PC-3 (cell line): ENCODE measurements at regions not wholly inside any gene's neighbourhood (a gene's known extent, or its start where the extent isn't known, plus 50 kb on each side); places are given as distances from the start of the nearest gene placed in this dataset.

ENCODE experiments used
- ATAC-seq: fragments of 200-7000 bp; cut with Tn5 transposase; 2 replicates; pipeline ENCODE4 v1.9.1; 2020; ENCODE audit warnings: mild to moderate bottlenecking, moderate library complexity
- BruUV-seq: library from RNA; stranded (reverse); fragments of 400-500 nt; replicated peaks from 2 replicates; lab custom pipeline; 2021; lab: Mats Ljungman, UMichigan
- CTCF ChIA-PET: fragments of 300-600 bp; sonication (Branson Sonifier 250); formaldehyde crosslinking; loops from one replicate; lab custom pipeline; 2022; ENCODE audit warnings: antibody characterized with exemption; lab: Charles Lee
- POLR2A ChIA-PET: fragments of 300-600 bp; sonication (Branson Sonifier 250); formaldehyde crosslinking; loops from one replicate; lab custom pipeline; 2022; ENCODE audit warnings: antibody characterized with exemption; ENCODE audit not compliant: unreplicated experiment; lab: Charles Lee
- DNase-seq: peaks from one replicate; pipeline ENCODE4 v3.0.0-alpha.2; 2015
- H2AFZ ChIP-seq: fragments of 300-600 bp; sonication (generic); 2 replicates; pipeline ENCODE4 v1.6.0; 2016; ENCODE audit warnings: antibody characterized with exemption, low read length
- H3F3A ChIP-seq: fragments of 300-600 bp; sonication (generic); one replicate; pipeline ENCODE4 v1.6.0; 2017; ENCODE audit warnings: antibody characterized with exemption, low read length, control low read depth, mild to moderate bottlenecking; ENCODE audit not compliant: unreplicated experiment
- H3K27ac ChIP-seq: fragments of 300-600 bp; sonication (generic); 2 replicates; pipeline ENCODE4 v1.5.1; 2016; ENCODE audit warnings: mild to moderate bottlenecking, low read length
- H3K27me3 ChIP-seq: fragments of 300-600 bp; sonication (generic); 2 replicates; pipeline ENCODE4 v1.6.1; 2016; ENCODE audit warnings: low read length, mixed read lengths
- H3K36me3 ChIP-seq: fragments of 300-600 bp; sonication (generic); 2 replicates; pipeline ENCODE4 v1.6.1; 2016; ENCODE audit warnings: low read depth, mixed run types, low read length, mixed read lengths
- H3K4me1 ChIP-seq: fragments of 300-600 bp; sonication (generic); 2 replicates; pipeline ENCODE4 v1.5.1; 2016; ENCODE audit warnings: low read length; ENCODE audit not compliant: insufficient read depth
- H3K4me2 ChIP-seq: fragments of 300-600 bp; sonication (generic); 2 replicates; pipeline ENCODE4 v1.6.0; 2016; ENCODE audit warnings: low read length
- H3K4me3 ChIP-seq: fragments of 300-600 bp; sonication (generic); 2 replicates; pipeline ENCODE4 v1.5.1; 2016; ENCODE audit warnings: mild to moderate bottlenecking, low read length, mixed read lengths
- H3K79me2 ChIP-seq: fragments of 300-600 bp; sonication (generic); 2 replicates; pipeline ENCODE4 v1.6.1; 2017; ENCODE audit warnings: low read length, mixed read lengths
- H3K9ac ChIP-seq: fragments of 300-600 bp; sonication (generic); 2 replicates; pipeline ENCODE4 v1.6.0; 2016; ENCODE audit warnings: mild to moderate bottlenecking, low read length
- H3K9me2 ChIP-seq: fragments of 300-600 bp; sonication (generic); replicated peaks from 2 replicates; pipeline ENCODE4 v1.6.1; 2016; ENCODE audit warnings: mixed run types, low read length, mixed read lengths
- H3K9me3 ChIP-seq: fragments of 300-600 bp; sonication (generic); 2 replicates; pipeline ENCODE4 v1.6.1; 2016; ENCODE audit warnings: low read length, mixed read lengths
- H4K20me1 ChIP-seq: fragments of 300-600 bp; sonication (generic); 2 replicates; pipeline ENCODE4 v1.6.1; 2016; ENCODE audit warnings: low read length, mixed read lengths
- CTCF ChIP-seq: fragments of 300-600 bp; sonication (generic); conservative IDR thresholded peaks from 2 replicates; pipeline ENCODE4 v1.5.1; 2017; ENCODE audit warnings: antibody characterized with exemption, low read depth, mild to moderate bottlenecking, low read length
- EZH2 ChIP-seq: fragments of 300-600 bp; sonication (generic); IDR thresholded peaks from one replicate; pipeline ENCODE4 v1.6.1; 2017; ENCODE audit warnings: antibody characterized with exemption, mild to moderate bottlenecking, low read length; ENCODE audit not compliant: unreplicated experiment
- EZH2phosphoT487 ChIP-seq: fragments of 300-600 bp; sonication (generic); IDR thresholded peaks from 2 replicates; pipeline ENCODE4 v1.6.1; 2018; ENCODE audit warnings: mild to moderate bottlenecking, antibody characterized with exemption, low read length, borderline replicate concordance
- intact Hi-C: fragments of 100-400 bp; cut with micrococcal nuclease; formaldehyde crosslinking; loops from 2 replicates; pipeline ENCODE4 v1.9.0; 2023

GRCh38 chr5:61941637-61942036 lies 364.4 kb upstream of the KIF2A start:
- no peaks in the 10 kb centered on the region for H3K4me1 ChIP-seq
- H3K4me2 ChIP-seq: no peak overlapping the region
- no peaks in the 10 kb centered on the region for H3K36me3 ChIP-seq
- H3K27ac ChIP-seq: no peak overlapping the region
- no peaks in the 10 kb centered on the region for H4K20me1 ChIP-seq
- intact Hi-C loops: loop anchor here (10.0 kb wide), 1 partner anchor 203 kb away; no protein-coding TSS in a partner anchor
- no peaks in the 10 kb centered on the region for H3K9me2 ChIP-seq
- POLR2A ChIA-PET: no interaction called here
- no peak overlapping the region for H2AFZ ChIP-seq
- TF ChIP-seq EZH2phosphoT487 (no peak), EZH2 (no peak), CTCF (no peak)
- CTCF ChIA-PET: no interaction called here
- H3F3A ChIP-seq: no peaks in the 10 kb centered on the region
- BruUV-seq: no TSS peak
- ATAC-seq (no peak), DNase-seq (no peak)
- no peak overlapping the region for H3K4me3 ChIP-seq
- H3K27me3 ChIP-seq: peaks cover 19% of the 10 kb centered on the region
- no peaks in the 10 kb centered on the region for H3K79me2 ChIP-seq
- H3K9me3 ChIP-seq: no peaks in the 10 kb centered on the region
- no peak overlapping the region for H3K9ac ChIP-seq

DNA sequence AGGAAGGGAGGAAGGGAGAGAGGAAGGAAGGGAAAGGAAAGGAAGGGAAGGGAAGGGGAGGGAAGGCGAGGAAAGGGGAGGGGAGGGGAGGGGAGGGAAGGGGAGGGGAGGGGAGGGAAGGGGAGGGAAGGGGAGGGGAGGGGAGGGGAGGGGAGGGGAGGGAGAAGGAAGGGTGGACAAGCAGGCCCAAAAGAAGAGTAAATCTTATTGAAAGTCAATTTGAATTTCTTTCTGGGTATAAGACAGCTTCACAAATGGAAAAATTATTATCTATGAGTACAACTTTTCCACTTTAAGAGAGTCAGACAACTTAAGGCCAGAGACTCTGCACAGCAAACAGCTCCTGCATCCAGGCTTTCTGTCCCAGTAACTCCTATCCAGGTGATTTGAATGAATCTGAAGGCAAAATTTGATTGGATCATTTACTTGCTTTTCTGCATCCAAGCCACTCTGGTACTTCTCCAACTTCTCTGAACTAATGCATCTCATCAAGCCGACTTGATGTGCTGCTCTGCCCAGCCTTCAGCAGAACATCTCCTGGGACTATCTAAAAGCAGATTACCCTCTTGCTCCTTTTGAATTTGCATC lies 363.4 kb upstream of the KIF2A start:
- CTCF ChIA-PET: no interaction called here

More for the DNA sequence above, 363.4 kb upstream of the KIF2A start:
- Histone ChIP-seq H3K36me3 (no peaks in the 10 kb centered on the region), H3K4me2 (no peak overlapping the region), H3K27ac (no peak overlapping the region), H3K27me3 (peaks cover 20% of the 10 kb centered on the region), H3K4me1 (no peaks in the 10 kb centered on the region), H3K9ac (no peak overlapping the region), H2AFZ (no peak overlapping the region), H3K9me3 (no peaks in the 10 kb centered on the region), H3K9me2 (no peaks in the 10 kb centered on the region), H3K4me3 (no peak overlapping the region), H4K20me1 (no peaks in the 10 kb centered on the region), H3F3A (no peaks in the 10 kb centered on the region), H3K79me2 (no peaks in the 10 kb centered on the region)
- POLR2A ChIA-PET: no interaction called here
- TF ChIP-seq CTCF: no peak
- TF ChIP-seq EZH2phosphoT487: no peak
- TF ChIP-seq EZH2: no peak
- intact Hi-C loops: loop anchor here (10.0 kb wide), 1 partner anchor 202 kb away; no protein-coding TSS in a partner anchor
- no peak for DNase-seq
- no TSS peak for BruUV-seq
- ATAC-seq: no peak
